Head of caudate nucleus (tissue), 42 donors: ENCODE measurements at regions not wholly inside any gene's neighbourhood (a gene's known extent, or its start where the extent isn't known, plus 50 kb on each side); places are given as distances from the start of the nearest gene placed in this dataset.

ENCODE experiments used
- DNase-seq, 42 donors: peaks; one replicate each; pipeline versions ENCODE4 v3.0.0 to v3.0.0-alpha.2; 2020 to 2021; ENCODE audit warnings: mixed read lengths in 7 of 42
- intact Hi-C: fragments of 100-400 bp; cut with DNase I; formaldehyde crosslinking; loops from one replicate; pipeline ENCODE4 v1.15.0; 2022

DNA sequence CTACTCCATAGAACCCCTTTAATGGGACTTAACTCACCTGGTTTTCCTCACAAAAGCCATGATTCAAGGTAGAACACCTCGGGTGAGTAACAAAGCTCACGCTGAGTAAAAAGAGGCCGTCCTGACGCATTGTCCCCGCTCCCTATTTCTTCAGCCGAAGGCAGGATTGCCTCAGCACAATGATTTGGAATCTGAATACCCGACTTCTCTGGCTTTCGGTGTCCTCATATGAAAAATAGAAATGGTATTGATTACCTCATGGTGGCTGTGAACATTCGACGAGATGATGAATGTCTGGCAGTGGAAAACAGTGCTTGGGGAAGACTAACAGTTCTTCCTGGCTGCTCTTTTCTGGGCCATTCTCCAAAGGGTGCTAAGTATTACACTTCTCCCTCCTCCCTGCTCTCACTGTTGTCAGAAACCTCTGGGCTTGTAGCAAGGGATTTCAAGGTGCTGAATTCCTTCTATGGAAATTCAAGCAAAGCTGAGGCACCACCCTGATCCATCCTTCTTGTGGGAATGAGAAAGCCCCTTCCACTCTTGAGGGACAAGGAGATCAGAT is 148.3 kb downstream of the C1orf94 start:
- no peak for DNase-seq
- intact Hi-C loops = no loop called here

DNA sequence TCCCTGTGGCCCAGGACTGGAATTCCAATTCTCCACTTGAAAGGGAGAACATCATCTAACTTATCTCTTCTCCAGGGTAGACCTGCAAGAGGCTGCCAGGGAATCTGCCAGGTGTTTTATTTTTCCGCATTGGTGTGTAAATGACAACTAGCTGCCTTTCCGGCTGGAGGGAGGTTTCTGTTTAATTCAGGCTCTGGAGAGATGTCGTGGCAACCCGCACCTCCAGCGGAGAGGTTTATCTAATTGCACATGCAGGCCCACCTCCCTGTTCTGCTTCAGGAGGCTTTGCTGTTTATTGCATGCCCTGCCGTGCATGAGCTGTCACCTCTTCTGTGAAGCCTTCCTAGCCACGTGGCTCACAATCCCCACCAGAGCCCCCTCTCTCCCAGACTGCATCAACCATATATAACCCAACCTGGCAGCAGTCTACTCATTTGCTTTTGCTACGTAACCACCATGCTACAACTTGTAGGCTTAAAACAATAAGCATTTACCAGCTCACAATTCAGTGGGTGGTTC is 151.6 kb downstream of the C1orf94 start:
- peak in 2 of 42 donors; percentile 19 to 20 for DNase-seq
- intact Hi-C loops = no loop called here

DNA sequence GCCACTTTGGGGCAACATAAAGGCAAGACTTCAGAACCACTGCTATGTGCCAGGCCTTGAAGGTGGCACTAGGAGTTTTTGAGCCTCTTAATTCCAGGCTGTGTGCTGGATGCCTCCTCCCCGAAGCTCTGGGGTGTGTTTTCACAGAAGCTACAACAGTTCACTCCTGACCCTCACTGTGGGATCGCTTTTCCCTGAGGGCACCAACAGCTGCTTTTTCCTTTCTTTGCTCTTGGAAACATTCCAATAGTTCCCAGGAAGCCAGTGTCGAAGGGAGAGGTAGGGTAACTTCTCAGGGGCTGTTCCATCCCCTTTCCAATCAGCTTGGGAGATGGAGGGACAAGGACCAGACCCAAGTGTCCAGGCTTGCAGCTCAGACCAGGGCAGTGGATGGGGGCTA is 153.4 kb downstream of the C1orf94 start:
- DNase-seq = no peak
- intact Hi-C loops = no loop called here

DNA sequence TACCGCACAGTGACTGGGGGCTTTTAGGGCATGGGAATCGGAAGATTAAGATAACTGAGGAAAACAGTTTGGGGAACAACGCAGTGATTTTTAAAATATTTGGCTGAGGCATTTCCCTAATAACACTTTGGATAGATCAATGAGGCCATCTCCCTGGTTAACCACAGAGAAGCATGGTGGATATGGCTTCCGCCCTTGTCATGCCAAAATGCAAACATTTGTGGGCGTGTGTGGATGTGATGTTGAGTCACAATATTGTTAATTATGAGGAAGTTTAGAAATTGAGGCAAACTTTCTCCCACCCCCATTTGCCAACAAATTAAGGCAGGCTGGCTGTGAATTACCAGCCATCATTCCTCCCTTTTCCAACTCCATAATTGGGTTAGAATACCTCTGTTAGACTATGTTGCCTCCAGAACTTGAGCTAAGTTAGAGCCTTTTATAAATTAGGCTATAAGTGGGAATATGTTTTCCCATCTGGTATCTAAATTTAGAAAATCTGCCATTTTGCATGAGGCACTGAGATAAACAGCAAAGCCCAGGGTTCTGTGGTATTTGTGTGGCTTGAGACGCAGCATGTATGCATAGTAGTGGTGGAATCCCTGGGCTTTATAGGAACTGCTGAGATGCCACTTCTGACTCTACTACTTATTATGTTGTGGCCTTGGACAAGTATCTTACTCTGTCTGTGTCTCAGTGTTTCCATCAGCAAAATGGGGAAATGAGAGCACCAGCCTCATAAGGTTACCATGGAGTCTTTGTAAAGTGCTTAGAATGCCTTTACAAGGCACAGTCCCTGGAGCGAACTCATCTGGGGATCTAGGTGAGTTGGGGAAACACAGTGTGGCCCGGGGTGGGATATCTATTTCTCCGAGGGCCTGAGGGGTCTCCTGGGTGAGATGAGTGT is 154.6 kb downstream of the C1orf94 start:
- intact Hi-C loops = no loop called here
- DNase-seq = no peak

DNA sequence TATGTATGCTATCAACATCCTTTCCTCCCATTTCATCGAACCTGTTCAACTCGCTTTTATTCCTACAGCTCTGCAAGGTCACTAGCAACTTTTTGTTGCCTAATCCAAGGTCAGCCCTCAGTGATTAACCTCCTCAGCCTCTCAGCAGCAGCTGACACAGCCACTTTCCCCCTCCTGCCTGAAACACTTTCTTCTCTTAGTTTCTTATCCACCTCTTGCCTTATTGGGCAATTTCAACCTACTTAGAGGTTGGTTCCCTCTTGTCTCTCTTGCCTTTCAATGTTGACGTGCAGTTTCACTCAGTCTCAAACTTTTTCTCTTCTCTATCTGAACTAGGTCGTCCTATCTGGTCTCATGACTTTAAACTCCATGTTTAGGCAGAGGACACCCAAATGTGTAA is 156.3 kb downstream of the C1orf94 start:
- DNase-seq = no peak
- intact Hi-C loops = no loop called here

DNA sequence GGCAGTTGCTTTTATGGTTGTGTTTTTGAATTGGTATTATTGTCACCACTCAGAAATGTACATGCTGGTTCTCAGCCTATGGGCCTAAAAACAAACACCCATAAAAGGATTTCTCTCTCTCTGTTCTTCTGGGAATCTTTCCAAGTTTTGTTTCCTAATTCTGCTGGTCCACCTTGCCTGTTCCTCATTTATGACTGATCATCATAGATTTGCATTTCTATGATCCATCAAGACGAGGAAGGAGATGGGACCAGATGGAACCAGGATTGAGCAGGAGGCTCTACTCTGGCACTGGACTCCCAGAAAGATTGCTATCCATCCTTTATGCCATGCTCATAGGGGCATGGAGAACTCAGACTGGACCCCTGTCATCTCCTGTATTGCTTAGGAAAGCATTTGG is 162.2 kb downstream of the C1orf94 start:
- intact Hi-C loops = no loop called here
- no peak for DNase-seq

DNA sequence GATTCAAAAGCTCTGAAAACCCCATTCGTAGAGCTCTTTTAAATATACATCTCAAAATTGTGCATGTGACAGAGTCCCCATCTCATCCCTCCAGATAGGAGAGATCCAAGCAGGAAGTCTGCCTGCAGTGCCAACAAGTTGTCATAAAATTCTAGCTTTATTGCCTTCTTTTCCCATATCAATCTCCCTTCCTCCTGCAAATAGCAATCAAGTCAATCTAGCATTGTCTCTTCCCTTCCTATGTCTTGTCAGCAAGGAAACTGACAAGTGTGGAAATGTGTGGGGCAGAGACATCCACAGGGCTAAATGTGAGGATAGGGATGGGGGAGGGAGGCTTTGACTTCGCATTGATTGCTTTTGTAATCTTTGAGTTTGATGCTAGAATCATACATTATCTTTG is 165.2 kb downstream of the C1orf94 start:
- no peak for DNase-seq
- intact Hi-C loops = no loop called here

DNA sequence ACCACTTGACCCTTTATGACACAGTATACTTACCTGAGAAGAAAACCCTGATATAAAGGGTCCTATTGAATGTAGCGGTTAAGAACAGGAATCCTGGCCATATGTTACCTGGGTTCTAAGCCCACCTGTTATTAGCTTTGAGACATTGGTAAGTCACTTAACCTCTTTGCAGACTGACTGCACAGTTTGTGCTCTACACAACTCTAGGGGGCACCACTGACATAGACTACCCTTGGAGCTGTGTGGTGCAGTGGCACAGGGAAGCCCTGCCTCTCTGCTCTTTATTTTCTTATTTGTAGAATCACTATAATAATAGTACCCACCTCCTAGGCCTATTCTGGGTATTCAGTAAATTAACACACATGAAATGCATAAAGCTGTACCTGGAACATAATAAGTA is 165.6 kb downstream of the C1orf94 start:
- intact Hi-C loops = no loop called here
- peak in 5 of 42 donors; percentile 6 to 21 (median 10) for DNase-seq

DNA sequence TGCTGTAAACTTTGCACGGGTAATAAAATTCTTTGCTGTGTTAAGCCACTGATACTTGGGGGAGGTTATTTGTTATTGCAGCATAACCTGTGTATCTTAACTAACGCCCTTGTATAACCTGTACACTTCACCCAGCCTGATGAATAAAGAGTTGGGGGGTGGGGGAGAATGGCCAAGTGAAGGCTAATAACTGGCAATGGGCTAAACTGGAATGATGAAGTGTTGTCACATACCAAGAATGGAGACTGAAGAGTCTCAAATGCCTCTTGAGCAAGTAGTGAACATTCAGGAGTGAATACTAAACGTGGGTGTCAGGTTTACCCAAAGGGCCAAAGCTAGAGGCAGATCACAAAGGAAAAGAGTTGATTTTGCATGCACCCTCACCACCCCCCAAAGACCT is 169.4 kb downstream of the C1orf94 start:
- DNase-seq = no peak
- intact Hi-C loops = no loop called here

DNA sequence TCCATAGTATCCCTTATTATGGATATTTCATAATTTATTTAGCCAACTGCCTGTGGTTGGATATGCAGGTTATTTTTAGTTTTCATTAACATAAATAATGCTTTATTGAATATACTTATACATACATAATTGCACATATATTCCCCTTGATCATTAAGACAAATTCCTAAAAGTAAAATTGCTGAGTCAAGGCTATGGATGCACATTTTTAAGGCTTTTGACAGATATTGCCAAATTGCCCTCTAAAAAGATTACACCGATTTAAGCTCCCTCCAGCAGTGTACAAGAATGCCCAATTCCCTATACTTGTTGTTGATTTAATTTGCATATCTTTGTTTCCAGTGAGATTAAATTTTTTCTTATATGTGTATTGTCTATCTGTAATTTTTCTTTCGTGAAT is 176.7 kb downstream of the C1orf94 start:
- intact Hi-C loops = no loop called here
- DNase-seq = no peak

DNA sequence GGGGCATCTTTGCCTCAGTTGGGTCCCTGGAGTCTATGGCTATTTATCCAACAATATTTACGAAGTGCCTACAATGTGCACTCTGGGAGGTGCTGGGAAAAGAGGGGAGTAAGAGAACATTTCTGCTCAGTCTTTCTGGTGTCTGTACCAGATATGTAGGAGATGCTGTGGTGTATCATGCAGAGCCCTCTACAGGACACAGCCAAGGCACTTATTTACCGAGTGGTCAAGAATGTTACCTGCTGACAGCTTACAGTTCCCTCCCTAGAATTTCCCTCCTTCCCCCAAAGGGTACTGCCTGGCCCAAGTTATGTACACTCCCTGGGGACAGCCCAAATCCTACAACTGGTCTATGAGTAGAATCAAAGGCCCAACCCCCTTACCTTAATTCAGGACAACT is 177.7 kb downstream of the C1orf94 start:
- intact Hi-C loops = no loop called here
- DNase-seq = no peak

DNA sequence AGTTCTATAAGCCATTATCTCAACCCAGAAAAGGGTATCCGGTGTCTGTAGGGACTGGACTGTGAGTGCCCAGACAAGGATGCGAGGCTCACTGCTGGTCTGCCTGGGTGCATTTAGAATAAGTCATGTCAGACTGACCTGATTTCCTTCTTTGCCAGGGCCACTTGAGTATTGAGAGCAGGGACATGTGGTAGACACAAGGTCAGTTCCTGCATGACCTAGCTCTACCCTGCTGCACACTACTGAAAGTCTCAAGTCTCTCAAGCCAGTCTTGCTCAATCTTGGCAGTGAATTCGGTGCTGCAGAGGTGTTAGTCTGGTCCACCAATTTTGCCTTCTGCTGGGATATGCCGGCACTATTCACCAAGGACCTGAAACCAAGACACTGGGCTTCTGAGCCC is 180.1 kb downstream of the C1orf94 start:
- intact Hi-C loops = no loop called here
- no peak for DNase-seq

DNA sequence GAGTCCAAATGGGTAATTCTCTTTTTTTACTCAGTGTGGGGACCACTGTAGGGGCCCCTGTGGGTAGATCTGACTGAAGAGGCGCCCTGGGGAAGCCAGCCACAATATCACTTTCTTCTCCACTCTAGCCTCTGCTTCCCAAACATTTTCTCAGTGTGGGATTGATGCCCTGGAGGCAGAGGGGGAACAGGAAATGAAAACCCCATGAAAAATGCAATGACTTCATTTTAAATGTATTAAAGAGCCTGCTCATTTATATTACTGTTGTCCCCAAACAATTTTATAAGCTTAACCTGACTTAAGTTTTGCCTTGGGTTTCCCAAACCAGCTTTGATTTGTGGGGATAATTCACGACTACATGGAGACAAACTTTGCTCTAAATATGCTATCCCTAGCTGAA is 181.9 kb downstream of the C1orf94 start:
- no peak for DNase-seq
- intact Hi-C loops = no loop called here

DNA sequence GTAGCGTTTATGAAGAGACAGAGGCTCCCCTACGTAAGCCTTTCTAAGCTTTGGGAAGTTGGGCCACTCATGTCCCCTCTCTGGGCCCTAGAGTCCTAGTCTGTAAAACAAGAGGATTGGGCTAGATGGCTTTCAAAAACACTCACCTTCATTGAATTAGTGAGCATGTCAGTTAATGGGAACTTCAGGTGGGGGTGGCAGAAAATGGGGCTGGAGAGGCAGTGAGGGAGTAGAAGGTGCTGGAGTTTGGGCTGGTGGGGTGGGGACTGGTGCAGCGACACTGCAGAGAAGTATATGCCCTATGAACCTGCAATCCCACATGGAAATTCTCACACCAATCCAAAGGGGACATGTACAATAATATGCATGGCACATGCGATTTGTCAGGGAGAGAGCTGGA is 182.7 kb downstream of the C1orf94 start:
- intact Hi-C loops = no loop called here
- DNase-seq = no peak

DNA sequence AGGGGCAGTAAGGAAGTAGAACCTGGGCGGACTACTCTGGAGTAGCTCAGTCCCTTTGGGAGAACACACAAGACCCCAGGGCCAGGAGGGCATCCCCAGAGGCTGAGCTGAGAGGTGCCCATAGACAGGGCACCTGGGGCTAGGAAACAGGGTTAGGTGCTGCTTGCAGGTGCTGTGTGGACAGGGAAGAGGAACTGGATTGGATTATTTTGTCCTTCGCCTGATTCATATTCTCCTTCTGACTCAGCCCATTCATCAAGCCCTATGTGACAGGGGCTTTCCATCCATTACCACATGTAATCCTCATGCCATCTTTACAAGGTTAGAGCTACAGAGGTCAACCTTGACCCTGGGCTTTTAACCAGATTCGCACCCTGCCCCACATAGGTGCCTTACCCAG is 183.9 kb downstream of the C1orf94 start:
- no peak for DNase-seq
- intact Hi-C loops = no loop called here

DNA sequence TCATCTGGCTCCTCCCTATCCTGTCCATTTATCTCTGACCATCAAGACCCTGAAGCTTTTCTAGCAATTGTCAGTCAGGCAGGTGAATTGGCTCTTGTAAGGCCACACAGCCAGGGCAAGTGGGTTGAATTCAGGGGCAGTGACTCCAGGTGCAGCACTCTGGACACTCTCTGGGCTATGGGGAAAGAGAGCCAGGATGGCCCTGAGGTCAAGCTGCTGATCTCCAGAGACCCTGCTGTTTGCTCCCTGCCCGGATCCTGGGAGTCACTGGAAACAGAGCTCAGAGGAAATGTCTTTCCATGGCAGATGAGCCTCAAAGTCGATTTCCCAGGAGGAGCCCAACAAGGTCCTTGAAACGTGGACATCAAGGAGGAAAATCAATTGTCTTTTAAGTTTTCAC is 184.4 kb downstream of the C1orf94 start:
- no peak for DNase-seq
- intact Hi-C loops = no loop called here

DNA sequence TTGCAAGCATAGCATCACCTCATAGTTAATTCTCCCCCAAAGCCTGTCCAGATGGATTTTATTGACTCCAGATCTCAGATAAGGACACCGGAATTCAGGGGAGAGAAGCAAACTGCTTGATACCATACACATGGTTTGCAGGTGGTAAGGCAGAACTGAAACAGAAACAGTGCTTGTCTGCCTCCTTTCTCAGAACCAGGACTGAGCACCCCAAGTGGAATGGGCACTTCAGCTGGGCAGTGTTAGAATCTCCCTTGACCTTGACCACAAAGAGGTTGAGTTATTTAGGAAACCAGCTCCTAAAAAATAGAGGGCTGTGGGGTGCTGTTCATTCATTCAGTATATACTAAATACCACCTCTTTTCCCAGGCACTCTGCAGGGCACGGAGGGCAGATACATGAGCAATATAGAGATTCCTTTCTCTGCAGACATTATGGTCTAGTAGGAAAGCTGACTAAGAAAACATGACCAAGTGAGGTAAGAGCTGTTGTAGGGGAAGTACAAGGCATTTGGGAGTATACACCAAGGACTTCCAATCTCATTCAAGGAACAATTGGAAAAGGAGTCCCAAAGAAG is 185.2 kb downstream of the C1orf94 start:
- no peak for DNase-seq
- intact Hi-C loops = no loop called here

DNA sequence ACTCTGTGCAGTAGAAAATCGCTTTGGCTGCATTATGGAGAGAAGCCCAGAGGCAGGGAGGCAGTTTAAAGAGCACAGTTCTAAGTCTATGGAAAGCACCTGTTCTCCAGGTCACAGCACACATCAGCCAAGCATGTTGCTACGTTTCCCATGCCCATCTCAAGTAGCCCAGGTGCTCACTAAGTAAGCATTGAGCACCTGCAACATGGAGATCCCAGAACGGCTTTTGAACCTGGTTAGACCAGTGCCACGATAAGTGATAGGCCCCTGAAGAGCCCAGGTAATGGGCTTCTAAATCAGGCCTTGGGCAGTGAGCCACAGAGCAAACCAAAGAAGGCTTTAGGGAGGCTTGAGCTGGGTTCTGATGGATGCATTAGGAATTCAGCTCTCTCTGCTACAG is 186.2 kb downstream of the C1orf94 start:
- intact Hi-C loops = no loop called here
- DNase-seq = peak in 1 of 42 donors; percentile 1

DNA sequence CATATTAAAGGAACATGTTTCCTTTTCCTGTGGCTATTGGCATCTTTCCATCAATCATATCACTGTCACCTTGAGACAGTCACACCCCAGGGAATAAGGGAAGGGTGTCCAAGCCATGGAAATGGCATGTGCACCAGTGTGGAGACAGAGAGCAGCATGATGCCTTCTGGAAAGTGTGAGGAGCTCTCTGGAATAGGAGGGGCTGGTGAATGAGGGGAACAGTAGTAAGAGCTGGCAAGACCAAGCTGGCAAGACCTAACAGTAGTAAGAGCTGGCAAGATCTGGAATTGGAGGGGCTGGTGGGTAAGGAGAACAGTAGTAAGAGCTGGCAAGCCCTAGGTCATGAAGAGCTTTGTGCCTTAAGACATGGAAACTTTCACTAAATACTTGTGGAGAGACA is 186.7 kb downstream of the C1orf94 start:
- no peak for DNase-seq
- intact Hi-C loops = no loop called here

DNA sequence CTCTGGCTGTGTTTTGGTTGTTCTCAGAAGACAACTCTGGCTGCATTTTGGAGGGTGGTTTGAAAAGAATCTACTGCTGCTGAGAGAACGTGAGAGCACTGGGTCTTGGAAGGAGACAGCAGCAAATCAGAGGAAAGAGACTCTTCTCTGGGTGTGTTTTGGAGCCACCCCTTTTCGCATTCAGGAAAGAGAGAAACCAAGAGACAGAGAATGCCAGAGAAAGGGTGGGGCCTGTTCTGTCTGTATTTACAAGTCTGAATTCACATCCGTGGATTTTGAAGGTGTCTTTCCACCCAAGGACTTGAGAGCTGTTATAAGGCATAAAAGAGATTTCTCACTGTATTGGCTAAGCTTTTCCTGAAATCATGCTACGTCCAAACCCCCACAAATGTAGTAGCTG is 187.2 kb downstream of the C1orf94 start:
- intact Hi-C loops = no loop called here
- DNase-seq = no peak

DNA sequence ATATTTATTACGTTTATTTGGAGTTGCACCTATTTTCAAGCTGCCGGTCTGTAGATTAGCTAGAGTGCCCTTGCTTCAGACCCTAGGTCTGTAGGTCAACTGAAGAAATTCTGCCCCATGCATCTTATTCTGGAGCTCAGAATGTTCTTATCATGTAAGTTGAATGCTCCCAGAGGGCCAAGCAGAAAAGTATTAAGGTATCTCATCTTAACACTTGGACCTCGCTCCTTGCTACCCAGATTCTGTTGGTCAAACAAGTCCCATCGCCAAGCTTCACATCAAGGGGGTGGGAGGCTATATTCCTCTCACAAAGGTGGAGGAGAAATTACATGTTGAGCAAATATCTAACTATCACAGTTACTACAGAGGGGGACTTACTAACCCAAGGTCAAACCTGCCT is 187.7 kb downstream of the C1orf94 start:
- intact Hi-C loops = no loop called here
- no peak for DNase-seq
